GM12865 (cell line): ENCODE measurements at regions not wholly inside any gene's neighbourhood (a gene's known extent, or its start where the extent isn't known, plus 50 kb on each side); places are given as distances from the start of the nearest gene placed in this dataset.

Experiments
- DNase-seq: peaks from one replicate; pipeline ENCODE4 v3.0.0; 2010; ENCODE audit warnings: low read depth
- H3K4me3 ChIP-seq: 2 replicates; pipeline ENCODE4 v1.5.1; 2011; ENCODE audit warnings: mild to moderate bottlenecking, low read depth, low read length, control low read depth
- TF ChIP-seq, protein P1 (sequence below): IDR thresholded peaks from 2 replicates; pipeline ENCODE4 v1.5.1; 2011; ENCODE audit warnings: low read length, control low read depth, low read depth, inconsistent platforms; ENCODE audit not compliant: insufficient read depth; ENCODE audit errors: missing control alignments

DNA sequence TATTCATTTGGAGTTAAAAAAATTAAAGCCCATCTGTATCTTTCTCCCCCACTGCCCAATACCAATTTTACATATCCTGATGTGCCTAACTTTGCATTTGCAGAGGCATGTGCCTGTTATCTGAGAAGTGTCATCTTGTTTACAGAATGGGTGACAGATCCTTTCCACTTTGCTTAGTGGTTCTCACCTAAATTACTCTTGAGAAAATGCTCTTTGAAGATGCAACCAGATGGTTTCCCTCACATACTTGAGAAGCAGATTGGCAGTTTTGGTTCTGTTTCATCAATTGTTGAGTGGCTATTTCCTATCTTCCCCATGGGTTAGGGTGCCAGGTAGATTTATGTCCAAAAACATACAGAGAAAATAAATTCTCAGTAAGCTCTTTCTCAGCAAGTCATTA, 1051.4 kb upstream of the ATXN7L3B start:
- no peak for DNase-seq
- TF ChIP-seq, protein P1, sequence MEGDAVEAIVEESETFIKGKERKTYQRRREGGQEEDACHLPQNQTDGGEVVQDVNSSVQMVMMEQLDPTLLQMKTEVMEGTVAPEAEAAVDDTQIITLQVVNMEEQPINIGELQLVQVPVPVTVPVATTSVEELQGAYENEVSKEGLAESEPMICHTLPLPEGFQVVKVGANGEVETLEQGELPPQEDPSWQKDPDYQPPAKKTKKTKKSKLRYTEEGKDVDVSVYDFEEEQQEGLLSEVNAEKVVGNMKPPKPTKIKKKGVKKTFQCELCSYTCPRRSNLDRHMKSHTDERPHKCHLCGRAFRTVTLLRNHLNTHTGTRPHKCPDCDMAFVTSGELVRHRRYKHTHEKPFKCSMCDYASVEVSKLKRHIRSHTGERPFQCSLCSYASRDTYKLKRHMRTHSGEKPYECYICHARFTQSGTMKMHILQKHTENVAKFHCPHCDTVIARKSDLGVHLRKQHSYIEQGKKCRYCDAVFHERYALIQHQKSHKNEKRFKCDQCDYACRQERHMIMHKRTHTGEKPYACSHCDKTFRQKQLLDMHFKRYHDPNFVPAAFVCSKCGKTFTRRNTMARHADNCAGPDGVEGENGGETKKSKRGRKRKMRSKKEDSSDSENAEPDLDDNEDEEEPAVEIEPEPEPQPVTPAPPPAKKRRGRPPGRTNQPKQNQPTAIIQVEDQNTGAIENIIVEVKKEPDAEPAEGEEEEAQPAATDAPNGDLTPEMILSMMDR: no peak
- no peak overlapping the region for H3K4me3 ChIP-seq

DNA sequence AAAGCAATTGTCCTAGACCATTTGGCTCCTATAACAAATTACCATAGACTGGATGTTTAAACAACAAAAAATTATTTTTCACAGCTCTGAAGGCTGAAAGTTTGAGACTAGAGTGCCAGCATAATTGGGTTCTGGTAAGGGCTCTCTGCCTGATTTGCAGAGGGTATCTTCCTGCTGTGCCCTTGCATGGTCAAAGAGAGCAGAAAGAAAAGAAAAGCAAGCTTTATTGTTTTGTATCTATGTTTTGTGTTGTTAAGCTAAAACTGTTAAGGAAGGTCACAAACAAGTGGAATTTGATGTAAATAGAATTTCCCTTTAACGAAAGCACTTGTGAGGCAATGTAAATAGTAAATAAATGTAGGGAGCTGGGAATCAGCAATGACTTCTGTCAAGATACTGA, 1031.0 kb upstream of the ATXN7L3B start:
- TF ChIP-seq, protein P1: no peak
- no peak overlapping the region for H3K4me3 ChIP-seq
- no peak for DNase-seq

DNA sequence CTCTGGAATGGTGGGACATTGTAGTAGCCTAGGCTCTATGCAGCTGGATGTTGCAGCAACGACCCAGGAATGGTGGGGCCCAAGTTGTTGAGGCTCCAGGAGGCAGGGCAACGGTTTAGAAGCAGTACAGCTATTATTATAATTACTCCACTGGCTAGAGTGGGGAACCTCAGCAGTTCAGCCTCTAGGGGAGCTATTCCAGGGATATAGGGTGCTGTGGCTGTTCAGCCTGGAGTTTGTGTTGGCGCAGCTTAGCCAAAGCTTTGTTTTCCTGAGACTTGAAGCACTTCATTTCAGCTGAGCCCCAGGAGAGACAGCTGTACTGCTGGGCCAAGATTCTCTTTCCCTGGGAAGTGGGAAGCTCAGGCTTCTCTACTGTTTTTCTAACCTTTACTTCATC, 1023.0 kb upstream of the ATXN7L3B start:
- TF ChIP-seq, protein P1: no peak
- H3K4me3 ChIP-seq: no peak overlapping the region
- no peak for DNase-seq

DNA sequence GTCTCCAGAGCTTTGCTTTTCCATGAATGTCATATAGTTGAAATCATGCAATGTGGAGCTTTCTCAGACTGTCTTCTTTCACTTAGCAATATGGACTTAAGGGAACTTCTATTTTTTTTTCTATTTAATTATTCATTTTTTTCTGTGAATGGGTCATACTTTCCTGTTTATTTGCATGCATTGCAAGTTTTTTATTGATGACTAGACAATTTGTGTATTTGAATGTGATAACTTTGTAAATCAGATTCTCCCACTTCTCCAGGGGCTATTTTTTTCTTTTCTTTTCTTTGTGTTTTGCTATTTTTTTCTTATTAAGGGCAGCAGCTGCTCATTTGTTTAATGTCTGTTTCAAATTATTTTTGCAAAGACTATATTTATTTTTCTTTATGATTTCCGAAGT, 1019.8 kb upstream of the ATXN7L3B start:
- no peak overlapping the region for H3K4me3 ChIP-seq
- TF ChIP-seq, protein P1: no peak
- no peak for DNase-seq

DNA sequence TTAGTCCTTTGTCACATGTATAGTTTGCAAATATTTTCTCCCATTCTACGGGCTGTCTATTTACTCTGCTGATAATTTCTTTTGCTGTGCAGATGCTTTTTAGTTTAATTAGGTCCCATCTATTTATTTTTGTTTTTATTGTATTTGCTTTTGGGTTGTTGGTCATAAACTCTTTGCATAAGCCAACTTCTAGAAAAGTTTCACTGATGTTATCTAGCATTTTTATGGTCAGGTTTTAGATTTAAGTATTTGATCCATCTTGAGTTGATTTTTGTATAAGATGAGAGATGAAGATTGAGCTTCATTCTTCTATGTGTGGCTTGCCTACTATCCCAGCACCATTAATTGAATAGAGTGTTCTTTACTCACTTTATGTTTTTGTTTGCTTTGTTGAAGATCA, 1008.4 kb upstream of the ATXN7L3B start:
- H3K4me3 ChIP-seq: no peak overlapping the region
- TF ChIP-seq, protein P1: no peak
- no peak for DNase-seq

DNA sequence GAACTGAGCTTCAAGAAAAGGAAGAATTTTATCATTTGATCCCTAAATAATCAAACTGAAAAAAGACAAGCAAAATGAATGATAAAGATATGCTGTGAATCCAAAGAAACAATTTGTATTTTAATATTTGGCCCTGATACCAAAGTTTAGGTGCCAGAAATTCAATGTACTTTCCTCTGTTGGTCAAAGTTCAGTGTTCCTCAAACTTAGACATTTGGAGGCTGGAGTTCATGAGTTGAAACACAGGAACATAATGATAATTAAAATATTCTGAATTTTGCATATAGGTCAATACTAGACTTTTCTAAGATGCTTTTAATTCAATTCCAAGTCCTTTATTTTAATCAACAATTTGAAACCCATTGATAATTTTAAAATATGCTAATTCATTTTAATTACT, 1007.7 kb upstream of the ATXN7L3B start:
- TF ChIP-seq, protein P1: no peak
- no peak overlapping the region for H3K4me3 ChIP-seq
- no peak for DNase-seq

DNA sequence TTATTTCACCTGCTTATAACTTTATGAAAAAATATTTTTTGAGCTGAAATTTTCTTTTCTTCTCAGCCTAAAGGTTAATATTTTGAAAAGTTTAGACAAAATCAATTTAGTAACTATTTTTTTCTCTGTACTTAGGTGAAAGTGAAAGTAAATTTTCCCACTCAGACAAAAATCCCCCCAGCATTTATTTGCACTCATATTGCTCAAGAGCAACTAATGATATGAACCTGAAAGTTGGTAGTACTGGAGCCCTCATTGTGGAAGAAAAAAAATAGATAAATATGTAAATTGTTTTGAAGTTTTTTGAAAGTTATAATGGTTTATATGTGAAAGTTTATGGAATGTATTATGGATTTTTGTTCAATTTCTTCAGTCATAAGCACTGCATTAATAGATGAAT, 1005.9 kb upstream of the ATXN7L3B start:
- DNase-seq: no peak
- H3K4me3 ChIP-seq: no peak overlapping the region
- TF ChIP-seq, protein P1: no peak
